HepG2 (cell line): ENCODE measurements at regions not wholly inside any gene's neighbourhood (a gene's known extent, or its start where the extent isn't known, plus 50 kb on each side); places are given as distances from the start of the nearest gene placed in this dataset.

ENCODE experiments used
- ATAC-seq: fragments of 200-7000 bp; cut with Tn5 transposase; 3 replicates; pipeline ENCODE4 v1.9.1; 2020; ENCODE audit warnings: mild to moderate bottlenecking, moderate library complexity
- BruUV-seq: library from RNA; stranded (reverse); fragments of 400-500 nt; replicated peaks from 2 replicates; lab custom pipeline; 2021; lab: Mats Ljungman, UMichigan
- CTCF ChIA-PET: fragments of 300-600 bp; formaldehyde crosslinking; extraction: SDS; loops from one replicate; lab custom pipeline; 2021; ENCODE audit warnings: low total read pairs, inconsistent platforms, low intra/inter-chr PET ratio; lab: Yijun Ruan, JAX
- POLR2A ChIA-PET: fragments of 350-600 bp; sonication (Branson Sonifier 250); formaldehyde crosslinking; loops from one replicate; lab custom pipeline; 2020; ENCODE audit warnings: antibody characterized with exemption, inconsistent platforms; lab: Yijun Ruan, JAX
- DNase-seq: peaks from one replicate; pipeline ENCODE4 v3.0.0-alpha.2; 2015; ENCODE audit warnings: low spot score
- FAIRE-seq: peaks from 3 replicates; lab custom pipeline; 2011; peaks lifted over from hg19 to GRCh38; lab: Jason Lieb, UNC
- H2AFZ ChIP-seq: one replicate; pipeline ENCODE4 v1.6.1; 2011; ENCODE audit warnings: low read length, inconsistent platforms
- H3K27ac ChIP-seq: fragments of 300-600 bp; 3 replicates; pipeline ENCODE4 v1.8.0; 2011; ENCODE audit warnings: mixed run types, mild to moderate bottlenecking, mixed read lengths, low read length, inconsistent platforms; ENCODE audit not compliant: insufficient read depth; ENCODE audit errors: extremely low read length
- H3K27me3 ChIP-seq, 2 experiments: fragments of 200-600 bp in 1 of 2; 2 replicates in 1 of 2; 3 replicates in 1 of 2; pipeline versions ENCODE4 v1.6.0 to v1.8.0; 2011; ENCODE audit warnings: low read length in 2 of 2, mild to moderate bottlenecking in 2 of 2, moderate library complexity in 2 of 2, inconsistent platforms in 1 of 2; ENCODE audit not compliant: insufficient read depth in 2 of 2, control insufficient read depth in 1 of 2
- H3K36me3 ChIP-seq, 2 experiments: fragments of 200-600 bp in 1 of 2; replicated peaks in 1 of 2; 2 replicates in 1 of 2; 3 replicates in 1 of 2; pipeline versions ENCODE4 v1.5.1 to v1.8.0; 2011; ENCODE audit warnings: low read length in 2 of 2, inconsistent platforms in 1 of 2; ENCODE audit not compliant: insufficient read depth in 2 of 2, control insufficient read depth in 1 of 2
- H3K4me1 ChIP-seq: 2 replicates; pipeline ENCODE4 v1.5.1; 2012; ENCODE audit warnings: low read length, inconsistent platforms; ENCODE audit not compliant: insufficient read depth
- H3K4me2 ChIP-seq: 2 replicates; pipeline ENCODE4 v1.6.0; 2011; ENCODE audit warnings: low read depth, low read length, inconsistent platforms
- H3K4me3 ChIP-seq, 3 experiments: fragments of 200-600 bp in 1 of 3; sonication (generic), shearing (Covaris generic) in 1 of 3; replicated peaks in 1 of 3; 2 replicates each; pipeline ENCODE4 v1.5.1; 2011 to 2016; ENCODE audit warnings: low read length in 3 of 3, inconsistent platforms in 2 of 3, low read depth in 2 of 3, mild to moderate bottlenecking in 2 of 3, control low read depth in 1 of 3, mixed read lengths in 1 of 3; ENCODE audit not compliant: insufficient read depth in 1 of 3
- H3K79me2 ChIP-seq: one replicate; pipeline ENCODE4 v1.6.1; 2011; ENCODE audit warnings: low read length, inconsistent platforms; ENCODE audit not compliant: insufficient read depth
- H3K9ac ChIP-seq: 2 replicates; pipeline ENCODE4 v1.6.0; 2011; ENCODE audit warnings: mild to moderate bottlenecking, low read depth, low read length, inconsistent platforms; ENCODE audit not compliant: insufficient read depth
- H3K9me3 ChIP-seq: 2 replicates; pipeline ENCODE4 v1.5.1; 2012; ENCODE audit warnings: mild to moderate bottlenecking, low read length
- H4K20me1 ChIP-seq: 2 replicates; pipeline ENCODE4 v1.6.0; 2011; ENCODE audit warnings: inconsistent platforms, mild to moderate bottlenecking, low read length, moderate library complexity; ENCODE audit not compliant: insufficient read depth
- CAMTA2 ChIP-seq: sonication (generic); formaldehyde crosslinking; IDR thresholded peaks from 2 replicates; pipeline ENCODE4 v1.4.0; 2020; ENCODE audit warnings: mild to moderate bottlenecking, missing genetic modification reagents, borderline replicate concordance
- CENPX ChIP-seq: sonication (generic); formaldehyde crosslinking; IDR thresholded peaks from 2 replicates; pipeline ENCODE4 v1.9.0; 2021; ENCODE audit warnings: mild to moderate bottlenecking, missing genetic modification reagents, moderate library complexity
- DMAP1 ChIP-seq: IDR thresholded peaks from 2 replicates; pipeline ENCODE4 v1.6.1; 2016
- ELF1 ChIP-seq: sonication (generic); formaldehyde crosslinking; IDR thresholded peaks from 2 replicates; pipeline ENCODE4 v1.4.0; 2020; ENCODE audit warnings: missing genetic modification reagents
- HNRNPLL ChIP-seq: fragments of 200-400 bp; formaldehyde crosslinking; IDR thresholded peaks from 2 replicates; pipeline ENCODE4 v1.6.1; 2017; ENCODE audit warnings: mild to moderate bottlenecking, low read depth, low read length; ENCODE audit not compliant: poor library complexity, severe bottlenecking
- IRF2 ChIP-seq: IDR thresholded peaks from 2 replicates; pipeline ENCODE4 v1.6.1; 2018; ENCODE audit warnings: missing genetic modification reagents, missing compliant biosample characterization
- JUN ChIP-seq: sonication (generic); formaldehyde crosslinking; IDR thresholded peaks from 2 replicates; pipeline ENCODE4 v1.4.0; 2020; ENCODE audit warnings: mild to moderate bottlenecking, missing genetic modification reagents
- MBNL3 ChIP-seq: fragments of 250-450 bp; sonication (Bioruptor Pico); conservative IDR thresholded peaks from 2 replicates; pipeline ENCODE4 v1.8.0; 2022; ENCODE audit warnings: mild to moderate bottlenecking, inconsistent platforms
- MLLT10 ChIP-seq: sonication (generic); formaldehyde crosslinking; IDR thresholded peaks from 2 replicates; pipeline ENCODE4 v1.4.0; 2020; ENCODE audit warnings: missing genetic modification reagents
- MYNN ChIP-seq: sonication (generic); formaldehyde crosslinking; IDR thresholded peaks from 2 replicates; pipeline ENCODE4 v1.4.0; 2020; ENCODE audit warnings: mild to moderate bottlenecking, low read depth, missing genetic modification reagents
- PAWR ChIP-seq: sonication (generic); formaldehyde crosslinking; IDR thresholded peaks from 2 replicates; pipeline ENCODE4 v1.4.0; 2020; ENCODE audit warnings: missing genetic modification reagents, mild to moderate bottlenecking, borderline replicate concordance
- RFX3 ChIP-seq: IDR thresholded peaks from 2 replicates; pipeline ENCODE4 v1.6.1; 2016; ENCODE audit warnings: missing biosample characterization, missing genetic modification reagents
- SKI ChIP-seq: fragments of 450-650 bp; IDR thresholded peaks from one replicate; pipeline ENCODE4 v1.6.1; 2018; ENCODE audit warnings: mild to moderate bottlenecking; ENCODE audit not compliant: partially characterized antibody
- SRSF9 ChIP-seq: fragments of 200-400 bp; formaldehyde crosslinking; IDR thresholded peaks from 2 replicates; pipeline ENCODE4 v1.6.1; 2018; ENCODE audit warnings: borderline replicate concordance, mild to moderate bottlenecking, low read depth, low read length; ENCODE audit not compliant: insufficient read depth, poor library complexity, severe bottlenecking
- SUZ12 ChIP-seq: fragments of 150-350 bp; IDR thresholded peaks from 2 replicates; pipeline ENCODE4 v1.6.1; 2014; ENCODE audit warnings: low read depth, low read length
- THAP8 ChIP-seq: sonication (generic); formaldehyde crosslinking; IDR thresholded peaks from 2 replicates; pipeline ENCODE4 v1.5.1; 2020; ENCODE audit warnings: missing genetic modification reagents, mild to moderate bottlenecking, borderline replicate concordance
- ZIK1 ChIP-seq: sonication (generic); formaldehyde crosslinking; IDR thresholded peaks from 2 replicates; pipeline ENCODE4 v1.5.0; 2020; ENCODE audit warnings: mild to moderate bottlenecking, low read depth, missing genetic modification reagents, borderline replicate concordance
- ZNF24 ChIP-seq: fragments of 450-650 bp; IDR thresholded peaks from 2 replicates; pipeline ENCODE4 v1.6.1; 2017; ENCODE audit warnings: antibody characterized with exemption, mild to moderate bottlenecking
- ZSCAN30 ChIP-seq: sonication (generic); formaldehyde crosslinking; IDR thresholded peaks from 2 replicates; pipeline ENCODE4 v1.5.0; 2020; ENCODE audit warnings: mild to moderate bottlenecking, missing genetic modification reagents
- WGBS: methylation state at CpG from one replicate; pipeline ENCODE4 v1.1.6; 2017; ENCODE audit warnings: low lambda C conversion rate; 5-methylcytosine and 5-hydroxymethylcytosine counted together
- in situ Hi-C: cut with HindIII; loops from 2 replicates; pipeline ENCODE4 v1.10.0; 2017; ENCODE audit warnings: low pct_unique_long_range_greater_than_20kb; ENCODE audit not compliant: extremely low pct_ligation_motif_present
- intact Hi-C: fragments of 100-400 bp; cut with micrococcal nuclease; formaldehyde crosslinking; loops from one replicate; pipeline ENCODE4 v1.10.0; 2022; ENCODE audit not compliant: unreplicated experiment
- TF ChIP-seq, protein P1 (sequence below): IDR thresholded peaks from 2 replicates; pipeline ENCODE4 v1.4.0; 2020; ENCODE audit warnings: mild to moderate bottlenecking, missing genetic modification reagents

GRCh38 chr20:57892471-57892870 is 182.7 kb upstream of the PMEPA1 start:
- Histone ChIP-seq H3K36me3 (no peaks in the 10 kb centered on the region), H3K4me3 (no peak overlapping the region), H4K20me1 (no peaks in the 10 kb centered on the region)
- in situ Hi-C loops = no loop called here
- TF ChIP-seq DMAP1 (CRISPR knock-in tag) (no peak), ZNF24 (no peak), MLLT10 (CRISPR knock-in tag) (no peak), ZSCAN30 (CRISPR knock-in tag) (no peak), CAMTA2 (CRISPR knock-in tag) (no peak), SKI (no peak), ZIK1 (CRISPR knock-in tag) (no peak), ELF1 (CRISPR knock-in tag) (no peak), HNRNPLL (no peak), IRF2 (CRISPR knock-in tag) (no peak), JUN (CRISPR knock-in tag) (no peak), THAP8 (CRISPR knock-in tag) (no peak), MBNL3 (no peak), CENPX (CRISPR knock-in tag) (no peak), RFX3 (CRISPR knock-in tag) (no peak), SRSF9 (no peak), MYNN (CRISPR knock-in tag) (no peak), SUZ12 (no peak), PAWR (CRISPR knock-in tag) (no peak)
- TF ChIP-seq, protein P1, sequence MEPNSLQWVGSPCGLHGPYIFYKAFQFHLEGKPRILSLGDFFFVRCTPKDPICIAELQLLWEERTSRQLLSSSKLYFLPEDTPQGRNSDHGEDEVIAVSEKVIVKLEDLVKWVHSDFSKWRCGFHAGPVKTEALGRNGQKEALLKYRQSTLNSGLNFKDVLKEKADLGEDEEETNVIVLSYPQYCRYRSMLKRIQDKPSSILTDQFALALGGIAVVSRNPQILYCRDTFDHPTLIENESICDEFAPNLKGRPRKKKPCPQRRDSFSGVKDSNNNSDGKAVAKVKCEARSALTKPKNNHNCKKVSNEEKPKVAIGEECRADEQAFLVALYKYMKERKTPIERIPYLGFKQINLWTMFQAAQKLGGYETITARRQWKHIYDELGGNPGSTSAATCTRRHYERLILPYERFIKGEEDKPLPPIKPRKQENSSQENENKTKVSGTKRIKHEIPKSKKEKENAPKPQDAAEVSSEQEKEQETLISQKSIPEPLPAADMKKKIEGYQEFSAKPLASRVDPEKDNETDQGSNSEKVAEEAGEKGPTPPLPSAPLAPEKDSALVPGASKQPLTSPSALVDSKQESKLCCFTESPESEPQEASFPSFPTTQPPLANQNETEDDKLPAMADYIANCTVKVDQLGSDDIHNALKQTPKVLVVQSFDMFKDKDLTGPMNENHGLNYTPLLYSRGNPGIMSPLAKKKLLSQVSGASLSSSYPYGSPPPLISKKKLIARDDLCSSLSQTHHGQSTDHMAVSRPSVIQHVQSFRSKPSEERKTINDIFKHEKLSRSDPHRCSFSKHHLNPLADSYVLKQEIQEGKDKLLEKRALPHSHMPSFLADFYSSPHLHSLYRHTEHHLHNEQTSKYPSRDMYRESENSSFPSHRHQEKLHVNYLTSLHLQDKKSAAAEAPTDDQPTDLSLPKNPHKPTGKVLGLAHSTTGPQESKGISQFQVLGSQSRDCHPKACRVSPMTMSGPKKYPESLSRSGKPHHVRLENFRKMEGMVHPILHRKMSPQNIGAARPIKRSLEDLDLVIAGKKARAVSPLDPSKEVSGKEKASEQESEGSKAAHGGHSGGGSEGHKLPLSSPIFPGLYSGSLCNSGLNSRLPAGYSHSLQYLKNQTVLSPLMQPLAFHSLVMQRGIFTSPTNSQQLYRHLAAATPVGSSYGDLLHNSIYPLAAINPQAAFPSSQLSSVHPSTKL (CRISPR knock-in tag) = no peak
- TF ChIP-seq, all 625 proteins: peak for 0
- H3K27me3 ChIP-seq = peaks cover 10 to 61% of the 10 kb centered on the region in 2 experiments
- no peaks in the 10 kb centered on the region for H3K9me3 ChIP-seq
- intact Hi-C loops = no loop called here
- FAIRE-seq = no peak
- ATAC-seq = no peak
- no peaks in the 10 kb centered on the region for H3K79me2 ChIP-seq
- no peaks in the 10 kb centered on the region; the same call in 1 of the 2 replicates for H3K4me1 ChIP-seq
- ChIA-PET CTCF (no interaction called here), POLR2A (no interaction called here)
- no peak overlapping the region for H2AFZ ChIP-seq
- no peak overlapping the region for H3K4me2 ChIP-seq
- no peak for DNase-seq
- H3K9ac ChIP-seq = no peak overlapping the region
- H3K27ac ChIP-seq = no peak overlapping the region
- BruUV-seq = no TSS peak
- WGBS = 26% methylated on average over 10 of the region's 10 CpGs
